ENCODE measurements at regions not wholly inside any gene's neighbourhood (a gene's known extent, or its start where the extent isn't known, plus 50 kb on each side); places are given as distances from the start of the nearest gene placed in this dataset.

DNA sequence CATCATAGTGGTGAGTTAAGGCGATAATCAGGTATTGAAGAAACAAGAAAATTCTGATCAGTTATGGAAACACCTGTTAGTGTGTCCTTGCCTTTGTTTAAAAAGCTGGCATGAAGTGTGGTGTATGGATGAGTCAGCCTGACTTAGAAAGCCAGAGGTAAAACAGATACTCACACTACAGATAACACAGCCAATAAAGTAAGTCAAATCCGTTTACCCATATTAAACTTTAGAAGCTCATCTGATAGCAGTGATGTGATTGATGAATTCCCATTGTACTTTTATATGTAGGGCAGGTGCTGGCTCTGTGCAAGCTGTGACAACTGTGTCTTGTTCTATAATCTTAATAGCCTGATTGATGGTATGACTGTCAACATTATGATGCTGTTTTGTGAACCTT lies 1392.7 kb upstream of the IGFBP7 start (continued):
- no peak for TF ChIP-seq ZNF8 (CRISPR knock-in tag; IDR thresholded peaks at IDR 0.05)
- peak; percentile 98 for TF ChIP-seq SNAI2 (CRISPR knock-in tag; IDR thresholded peaks at IDR 0.05)
- TF ChIP-seq ZC3H10 (CRISPR knock-in tag; IDR thresholded peaks at IDR 0.05): no peak
- TF ChIP-seq PPARA (CRISPR knock-in tag; IDR thresholded peaks at IDR 0.05; ENCODE audit: borderline replicate concordance): no peak
- TF ChIP-seq ESRRG (CRISPR knock-in tag; IDR thresholded peaks at IDR 0.05): 0 out of 2 replicates have a peak, but pooled peaks have one; percentile 9
- TF ChIP-seq ARNTL (CRISPR knock-in tag; IDR thresholded peaks at IDR 0.05; ENCODE audit: borderline replicate concordance, low read depth): no peak
- 0 out of 2 replicates have a peak, but pooled peaks have one; percentile 14 for TF ChIP-seq ZFP3 (CRISPR knock-in tag; IDR thresholded peaks at IDR 0.05)
- peak; percentile 83; the same call in 1 of the 2 replicates for TF ChIP-seq TCF4 (CRISPR knock-in tag; IDR thresholded peaks at IDR 0.05; ENCODE audit: borderline replicate concordance)
- TF ChIP-seq ZNF70 (CRISPR knock-in tag; IDR thresholded peaks at IDR 0.05): no peak

DNA sequence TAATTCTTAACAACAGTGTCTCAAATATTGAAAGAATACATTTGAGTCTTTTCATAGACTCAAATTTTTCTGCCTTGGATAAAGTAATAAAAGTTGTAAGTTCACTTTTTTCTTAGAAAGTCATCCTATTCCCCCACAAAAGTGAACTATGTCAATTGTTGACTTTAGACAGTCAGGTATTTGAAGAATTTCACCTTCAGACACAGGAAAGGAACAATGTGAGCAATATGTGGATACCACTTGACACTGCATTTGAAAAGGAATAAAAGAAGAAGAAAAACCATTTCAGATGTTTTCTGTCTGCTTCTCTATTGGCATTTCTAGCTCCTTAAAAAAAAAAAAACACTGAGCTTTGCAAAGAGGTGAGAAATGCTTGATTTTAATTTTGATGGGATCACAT lies 1389.0 kb upstream of the IGFBP7 start:
- no peak for ATAC-seq
- TF ChIP-seq CREB5 (CRISPR knock-in tag; IDR thresholded peaks at IDR 0.05; ENCODE audit: low read depth) (no peak), ISL1 (CRISPR knock-in tag; IDR thresholded peaks at IDR 0.05) (no peak), POU6F1 (CRISPR knock-in tag; IDR thresholded peaks at IDR 0.05; ENCODE audit: borderline replicate concordance, low read depth) (no peak), ARNTL (CRISPR knock-in tag; IDR thresholded peaks at IDR 0.05; ENCODE audit: borderline replicate concordance, low read depth) (no peak), ZFP30 (CRISPR knock-in tag; IDR thresholded peaks at IDR 0.05) (no peak), ESRRG (CRISPR knock-in tag; IDR thresholded peaks at IDR 0.05) (no peak), ZC3H10 (CRISPR knock-in tag; IDR thresholded peaks at IDR 0.05) (no peak), CSDC2 (CRISPR knock-in tag; IDR thresholded peaks at IDR 0.05) (no peak), TSHZ2 (CRISPR knock-in tag; IDR thresholded peaks at IDR 0.05) (no peak), TCF4 (CRISPR knock-in tag; IDR thresholded peaks at IDR 0.05; ENCODE audit: borderline replicate concordance) (no peak), TOX (CRISPR knock-in tag; IDR thresholded peaks at IDR 0.05; ENCODE audit: borderline replicate concordance) (no peak), BACH2 (CRISPR knock-in tag; IDR thresholded peaks at IDR 0.05; ENCODE audit: borderline replicate concordance) (no peak), ZNF8 (CRISPR knock-in tag; IDR thresholded peaks at IDR 0.05) (no peak), ZNF565 (CRISPR knock-in tag; conservative IDR thresholded peaks at IDR 0.05; ENCODE audit: low read depth) (no peak), SNAI2 (CRISPR knock-in tag; IDR thresholded peaks at IDR 0.05) (no peak)

GRCh38 chr4:58491620-58492019 lies 1381.4 kb upstream of the IGFBP7 start:
- TF ChIP-seq CREB5 (CRISPR knock-in tag; IDR thresholded peaks at IDR 0.05; ENCODE audit: low read depth) (no peak), TOX (CRISPR knock-in tag; IDR thresholded peaks at IDR 0.05; ENCODE audit: borderline replicate concordance) (no peak), TCF4 (CRISPR knock-in tag; IDR thresholded peaks at IDR 0.05; ENCODE audit: borderline replicate concordance) (no peak), ZNF8 (CRISPR knock-in tag; IDR thresholded peaks at IDR 0.05) (no peak), ZNF565 (CRISPR knock-in tag; conservative IDR thresholded peaks at IDR 0.05; ENCODE audit: low read depth) (no peak), ZFP3 (CRISPR knock-in tag; IDR thresholded peaks at IDR 0.05) (no peak), ZC3H10 (CRISPR knock-in tag; IDR thresholded peaks at IDR 0.05) (no peak), PPARA (CRISPR knock-in tag; IDR thresholded peaks at IDR 0.05; ENCODE audit: borderline replicate concordance) (no peak), ISL1 (CRISPR knock-in tag; IDR thresholded peaks at IDR 0.05) (no peak), ESRRG (CRISPR knock-in tag; IDR thresholded peaks at IDR 0.05) (no peak), ARNTL (CRISPR knock-in tag; IDR thresholded peaks at IDR 0.05; ENCODE audit: borderline replicate concordance, low read depth) (no peak), SNAI2 (CRISPR knock-in tag; IDR thresholded peaks at IDR 0.05) (no peak), PATZ1 (CRISPR knock-in tag; IDR thresholded peaks at IDR 0.05; ENCODE audit: borderline replicate concordance) (no peak), GLIS3 (CRISPR knock-in tag; IDR thresholded peaks at IDR 0.05) (no peak), TSHZ2 (CRISPR knock-in tag; IDR thresholded peaks at IDR 0.05) (no peak), ZFP30 (CRISPR knock-in tag; IDR thresholded peaks at IDR 0.05) (no peak), CSDC2 (CRISPR knock-in tag; IDR thresholded peaks at IDR 0.05) (no peak), BACH2 (CRISPR knock-in tag; IDR thresholded peaks at IDR 0.05; ENCODE audit: borderline replicate concordance) (no peak), CSRNP3 (CRISPR knock-in tag; IDR thresholded peaks at IDR 0.05) (no peak)
- no peak for ATAC-seq

Measured in SK-N-SH treated with all-trans-retinoic acid at 6 μM for 48 hours (cell line).